Stimulated activated naive CD8-positive, alpha-beta T cell treated with anti-CD3 and anti-CD28 coated beads, Interleukin-15, Interleukin-2, amounts not matched to agents 100 ng/mL and 50 ng/mL, for 24 hours (primary cell): ENCODE measurements at regions not wholly inside any gene's neighbourhood (a gene's known extent, or its start where the extent isn't known, plus 50 kb on each side); places are given as distances from the start of the nearest gene placed in this dataset.

Experiments used
- H3K27ac Mint-ChIP-seq: one replicate; pipeline ENCODE4 v1.8.0; 2021; ENCODE audit warnings: mild to moderate bottlenecking, mixed read lengths
- H3K27me3 Mint-ChIP-seq: one replicate; pipeline ENCODE4 v1.8.0; 2021; ENCODE audit warnings: mixed read lengths
- H3K36me3 Mint-ChIP-seq: one replicate; pipeline ENCODE4 v1.8.0; 2021; ENCODE audit warnings: low read depth, mixed read lengths
- H3K4me1 Mint-ChIP-seq: one replicate; pipeline ENCODE4 v1.8.0; 2021; ENCODE audit warnings: low read depth, mixed read lengths
- H3K4me3 Mint-ChIP-seq: one replicate; pipeline ENCODE4 v1.8.0; 2021; ENCODE audit warnings: mild to moderate bottlenecking, mixed read lengths
- H3K9me3 Mint-ChIP-seq: one replicate; pipeline ENCODE4 v1.8.0; 2021; ENCODE audit warnings: mixed read lengths

GRCh38 chr18:67260841-67261240, 255.7 kb downstream of the DSEL start:
- Mint-ChIP-seq H3K4me3 (no peak overlapping the region), H3K36me3 (no peaks in the 10 kb centered on the region), H3K4me1 (peaks cover 32% of the 10 kb centered on the region), H3K9me3 (no peaks in the 10 kb centered on the region), H3K27ac (no peak overlapping the region), H3K27me3 (no peaks in the 10 kb centered on the region)

GRCh38 chr18:67250776-67251424, 265.6 kb downstream of the DSEL start:
- H3K9me3 Mint-ChIP-seq = peaks cover 7% of the 10 kb centered on the region
- H3K4me1 Mint-ChIP-seq = no peaks in the 10 kb centered on the region
- H3K27ac Mint-ChIP-seq = no peak overlapping the region
- H3K27me3 Mint-ChIP-seq = no peaks in the 10 kb centered on the region
- no peak overlapping the region for H3K4me3 Mint-ChIP-seq
- no peaks in the 10 kb centered on the region for H3K36me3 Mint-ChIP-seq

GRCh38 chr18:67243799-67244587, 272.5 kb downstream of the DSEL start:
- peaks cover 39% of the 10 kb centered on the region for H3K4me1 Mint-ChIP-seq
- H3K4me3 Mint-ChIP-seq = peak overlapping the region; percentile 89
- peak overlapping the region; percentile 90 for H3K27ac Mint-ChIP-seq
- peaks cover 4% of the 10 kb centered on the region for H3K9me3 Mint-ChIP-seq
- no peaks in the 10 kb centered on the region for H3K36me3 Mint-ChIP-seq
- H3K27me3 Mint-ChIP-seq = no peaks in the 10 kb centered on the region

- Mint-ChIP-seq H3K36me3 (no peaks in the 10 kb centered on the region), H3K27me3 (no peaks in the 10 kb centered on the region), H3K27ac (no peak overlapping the region), H3K9me3 (peaks cover under 1% of the 10 kb centered on the region), H3K4me1 (peaks cover 39% of the 10 kb centered on the region), H3K4me3 (no peak overlapping the region)
Observed at GRCh38 chr18:67242001-67242400, 274.5 kb downstream of the DSEL start.

GRCh38 chr18:67241299-67241698, 275.2 kb downstream of the DSEL start:
- H3K4me3 Mint-ChIP-seq = no peak overlapping the region
- H3K9me3 Mint-ChIP-seq = no peaks in the 10 kb centered on the region
- H3K36me3 Mint-ChIP-seq = no peaks in the 10 kb centered on the region
- H3K4me1 Mint-ChIP-seq = peaks cover 39% of the 10 kb centered on the region
- H3K27ac Mint-ChIP-seq = no peak overlapping the region
- H3K27me3 Mint-ChIP-seq = no peaks in the 10 kb centered on the region

GRCh38 chr18:67239826-67240225, 276.7 kb downstream of the DSEL start:
- H3K27me3 Mint-ChIP-seq = no peaks in the 10 kb centered on the region
- H3K4me3 Mint-ChIP-seq = no peak overlapping the region
- no peaks in the 10 kb centered on the region for H3K9me3 Mint-ChIP-seq
- H3K36me3 Mint-ChIP-seq = no peaks in the 10 kb centered on the region
- H3K27ac Mint-ChIP-seq = no peak overlapping the region
- peaks cover 39% of the 10 kb centered on the region for H3K4me1 Mint-ChIP-seq

- no peak overlapping the region for H3K4me3 Mint-ChIP-seq
- no peaks in the 10 kb centered on the region for H3K36me3 Mint-ChIP-seq
Observed at GRCh38 chr18:67232991-67233390, 283.5 kb downstream of the DSEL start.

GRCh38 chr18:67232406-67232805, 284.1 kb downstream of the DSEL start:
- no peaks in the 10 kb centered on the region for H3K9me3 Mint-ChIP-seq
- H3K27me3 Mint-ChIP-seq = no peaks in the 10 kb centered on the region
- no peaks in the 10 kb centered on the region for H3K36me3 Mint-ChIP-seq
- no peak overlapping the region for H3K27ac Mint-ChIP-seq
- no peak overlapping the region for H3K4me3 Mint-ChIP-seq
- no peaks in the 10 kb centered on the region for H3K4me1 Mint-ChIP-seq

More at GRCh38 chr18:67232991-67233390, 283.5 kb downstream of the DSEL start:
- Mint-ChIP-seq H3K27me3 (no peaks in the 10 kb centered on the region), H3K4me1 (no peaks in the 10 kb centered on the region), H3K9me3 (no peaks in the 10 kb centered on the region), H3K27ac (no peak overlapping the region)

GRCh38 chr18:67222887-67223286, 293.6 kb downstream of the DSEL start:
- H3K27ac Mint-ChIP-seq = no peak overlapping the region

GRCh38 chr18:67219821-67220220, 296.7 kb downstream of the DSEL start:
- H3K27ac Mint-ChIP-seq = no peak overlapping the region
- H3K9me3 Mint-ChIP-seq = no peaks in the 10 kb centered on the region
- H3K27me3 Mint-ChIP-seq = no peaks in the 10 kb centered on the region
- no peaks in the 10 kb centered on the region for H3K36me3 Mint-ChIP-seq
- H3K4me3 Mint-ChIP-seq = no peak overlapping the region
- no peaks in the 10 kb centered on the region for H3K4me1 Mint-ChIP-seq

More at GRCh38 chr18:67222887-67223286, 293.6 kb downstream of the DSEL start:
- Mint-ChIP-seq H3K4me3 (no peak overlapping the region), H3K9me3 (no peaks in the 10 kb centered on the region), H3K4me1 (no peaks in the 10 kb centered on the region), H3K36me3 (no peaks in the 10 kb centered on the region), H3K27me3 (no peaks in the 10 kb centered on the region)

- no peaks in the 10 kb centered on the region for H3K36me3 Mint-ChIP-seq
- H3K27me3 Mint-ChIP-seq = no peaks in the 10 kb centered on the region
- H3K4me3 Mint-ChIP-seq = no peak overlapping the region
- H3K27ac Mint-ChIP-seq = no peak overlapping the region
- no peaks in the 10 kb centered on the region for H3K4me1 Mint-ChIP-seq
- no peaks in the 10 kb centered on the region for H3K9me3 Mint-ChIP-seq
Observed at GRCh38 chr18:67218556-67218955, 298.0 kb downstream of the DSEL start.

- no peaks in the 10 kb centered on the region for H3K27me3 Mint-ChIP-seq
- H3K4me3 Mint-ChIP-seq = no peak overlapping the region
- no peaks in the 10 kb centered on the region for H3K4me1 Mint-ChIP-seq
- no peaks in the 10 kb centered on the region for H3K36me3 Mint-ChIP-seq
- H3K27ac Mint-ChIP-seq = no peak overlapping the region
- H3K9me3 Mint-ChIP-seq = no peaks in the 10 kb centered on the region
Observed at GRCh38 chr18:67217551-67218166, 298.9 kb downstream of the DSEL start.

- Mint-ChIP-seq H3K27me3 (no peaks in the 10 kb centered on the region), H3K9me3 (no peaks in the 10 kb centered on the region), H3K27ac (no peak overlapping the region), H3K4me3 (no peak overlapping the region), H3K4me1 (no peaks in the 10 kb centered on the region), H3K36me3 (no peaks in the 10 kb centered on the region)
Observed at GRCh38 chr18:67216846-67217245, 299.7 kb downstream of the DSEL start.

- Mint-ChIP-seq H3K36me3 (no peaks in the 10 kb centered on the region), H3K27me3 (no peaks in the 10 kb centered on the region), H3K4me3 (no peak overlapping the region), H3K9me3 (no peaks in the 10 kb centered on the region), H3K4me1 (no peaks in the 10 kb centered on the region), H3K27ac (no peak overlapping the region)
Observed at GRCh38 chr18:67215686-67216085, 300.8 kb downstream of the DSEL start.

GRCh38 chr18:67211646-67212045, 304.9 kb downstream of the DSEL start:
- no peaks in the 10 kb centered on the region for H3K4me1 Mint-ChIP-seq

More at GRCh38 chr18:67211646-67212045, 304.9 kb downstream of the DSEL start:
- no peaks in the 10 kb centered on the region for H3K9me3 Mint-ChIP-seq
- no peak overlapping the region for H3K4me3 Mint-ChIP-seq
- no peaks in the 10 kb centered on the region for H3K36me3 Mint-ChIP-seq
- no peaks in the 10 kb centered on the region for H3K27me3 Mint-ChIP-seq
- no peak overlapping the region for H3K27ac Mint-ChIP-seq
